CD14-positive monocyte (primary cell): ENCODE measurements at regions not wholly inside any gene's neighbourhood (a gene's known extent, or its start where the extent isn't known, plus 50 kb on each side); places are given as distances from the start of the nearest gene placed in this dataset.
A peak's percentile ranks its signal among the peaks of the same experiment; 100 is the strongest.

Experiments used
- DNase-seq, 3 donors: peaks; one replicate each; pipeline ENCODE4 v3.0.0-alpha.2; 2011 to 2022
- H2AFZ ChIP-seq: 2 replicates; pipeline ENCODE4 v1.6.0; 2012; ENCODE audit warnings: mild to moderate bottlenecking, low read depth, low read length, inconsistent platforms; ENCODE audit not compliant: insufficient read depth, poor library complexity, severe bottlenecking
- H3K27ac ChIP-seq, 2 donors: 1 replicate in 1 of 2; 2 replicates in 1 of 2; pipeline ENCODE4 v1.5.1; 2012 to 2013; ENCODE audit warnings: low read length in 2 of 2, control low read depth in 1 of 2, inconsistent platforms in 1 of 2, low read depth in 1 of 2, mild to moderate bottlenecking in 1 of 2
- H3K27me3 ChIP-seq, 2 donors: one replicate each; pipeline versions ENCODE4 v1.6.0 to v1.6.1; 2011 to 2013; ENCODE audit warnings: low read length in 2 of 2; ENCODE audit not compliant: control insufficient read depth in 2 of 2, insufficient read depth in 2 of 2
- H3K36me3 ChIP-seq, 2 donors: replicated peaks in 1 of 2; 1 replicate in 1 of 2; 2 replicates in 1 of 2; pipeline versions ENCODE4 v1.5.1 to v1.6.1; 2012 to 2013; ENCODE audit warnings: low read length in 2 of 2, control low read depth in 1 of 2, inconsistent platforms in 1 of 2, mild to moderate bottlenecking in 1 of 2; ENCODE audit not compliant: insufficient read depth in 2 of 2, control insufficient read depth in 1 of 2
- H3K4me1 ChIP-seq, 2 donors: 1 replicate in 1 of 2; 2 replicates in 1 of 2; pipeline versions ENCODE4 v1.5.1 to v1.6.1; 2012 to 2013; ENCODE audit warnings: low read length in 2 of 2, control low read depth in 1 of 2, inconsistent platforms in 1 of 2, mild to moderate bottlenecking in 1 of 2, moderate library complexity in 1 of 2; ENCODE audit not compliant: insufficient read depth in 2 of 2, control insufficient read depth in 1 of 2
- H3K4me2 ChIP-seq: replicated peaks from 2 replicates; pipeline ENCODE3; 2012; ENCODE audit warnings: low read length, moderate library complexity, mild to moderate bottlenecking; ENCODE audit not compliant: poor library complexity, severe bottlenecking; ENCODE audit errors: extremely low read depth
- H3K4me3 ChIP-seq, 3 experiments: fragments of 200-600 bp in 1 of 3; sonication (generic) in 1 of 3; replicated peaks in 1 of 3; 1 replicate in 2 of 3; 2 replicates in 1 of 3; pipeline ENCODE4 v1.5.1; 2011 to 2013; ENCODE audit warnings: low read length in 3 of 3, mild to moderate bottlenecking in 3 of 3, control low read depth in 2 of 3, low read depth in 2 of 3, inconsistent platforms in 1 of 3, moderate library complexity in 1 of 3
- H3K79me2 ChIP-seq: 2 replicates; pipeline ENCODE4 v1.6.0; 2012; ENCODE audit warnings: mild to moderate bottlenecking, control low read depth, inconsistent platforms, low read length, moderate library complexity; ENCODE audit not compliant: insufficient read depth
- H3K9ac ChIP-seq: 2 replicates; pipeline ENCODE4 v1.6.0; 2017; ENCODE audit warnings: low read length, mild to moderate bottlenecking; ENCODE audit not compliant: insufficient read depth, poor library complexity, severe bottlenecking
- H3K9me3 ChIP-seq, 2 donors: replicated peaks in 1 of 2; 1 replicate in 1 of 2; 2 replicates in 1 of 2; pipeline versions ENCODE4 v1.5.1 to v1.6.1; 2012 to 2013; ENCODE audit warnings: low read length in 2 of 2, control low read depth in 1 of 2; ENCODE audit not compliant: control insufficient read depth in 1 of 2, insufficient read depth in 1 of 2
- H4K20me1 ChIP-seq: 2 replicates; pipeline ENCODE4 v1.6.0; 2012; ENCODE audit warnings: mild to moderate bottlenecking, low read length, control low read depth, moderate library complexity; ENCODE audit not compliant: insufficient read depth
- H3K27ac Mint-ChIP-seq, 7 donors: one replicate each; pipeline ENCODE4 v1.8.0; 2020; ENCODE audit warnings: mild to moderate bottlenecking in 7 of 7, mixed read lengths in 7 of 7, moderate library complexity in 6 of 7, inconsistent platforms in 2 of 7
- H3K27me3 Mint-ChIP-seq, 3 donors: one replicate each; pipeline ENCODE4 v1.8.0; 2021 to 2022; ENCODE audit warnings: low read depth in 3 of 3, mild to moderate bottlenecking in 3 of 3, mixed read lengths in 3 of 3, moderate library complexity in 3 of 3, inconsistent platforms in 1 of 3
- H3K36me3 Mint-ChIP-seq, 2 donors: one replicate each; pipeline ENCODE4 v1.8.0; 2020; ENCODE audit warnings: mixed read lengths in 2 of 2, inconsistent platforms in 1 of 2, mild to moderate bottlenecking in 1 of 2
- H3K4me1 Mint-ChIP-seq: one replicate; pipeline ENCODE4 v1.8.0; 2020; ENCODE audit warnings: mild to moderate bottlenecking, mixed read lengths
- H3K4me3 Mint-ChIP-seq, 2 donors: one replicate each; pipeline ENCODE4 v1.8.0; 2020; ENCODE audit warnings: mild to moderate bottlenecking in 2 of 2, mixed read lengths in 2 of 2, moderate library complexity in 1 of 2
- H3K9me3 Mint-ChIP-seq, 7 donors: one replicate each; pipeline ENCODE4 v1.8.0; 2020 to 2022; ENCODE audit warnings: mixed read lengths in 7 of 7, mild to moderate bottlenecking in 6 of 7, moderate library complexity in 6 of 7, inconsistent platforms in 2 of 7
- WGBS: methylation state at CpG from one replicate; pipeline ENCODE4 v1.1.5; 2013; ENCODE audit warnings: missing lambda C conversion rate; ENCODE audit not compliant: insufficient coverage; 5-methylcytosine and 5-hydroxymethylcytosine counted together
- intact Hi-C, 2 donors: fragments of 100-400 bp; cut with micrococcal nuclease; formaldehyde crosslinking; loops; one replicate each; pipeline versions ENCODE4 v1.15.0 to v1.15.1; 2023
- TF ChIP-seq, protein P1 (sequence below): fragments of 200-600 bp; IDR thresholded peaks from one replicate; pipeline ENCODE4 v1.8.0; 2022; ENCODE audit warnings: antibody characterized with exemption, mild to moderate bottlenecking

DNA sequence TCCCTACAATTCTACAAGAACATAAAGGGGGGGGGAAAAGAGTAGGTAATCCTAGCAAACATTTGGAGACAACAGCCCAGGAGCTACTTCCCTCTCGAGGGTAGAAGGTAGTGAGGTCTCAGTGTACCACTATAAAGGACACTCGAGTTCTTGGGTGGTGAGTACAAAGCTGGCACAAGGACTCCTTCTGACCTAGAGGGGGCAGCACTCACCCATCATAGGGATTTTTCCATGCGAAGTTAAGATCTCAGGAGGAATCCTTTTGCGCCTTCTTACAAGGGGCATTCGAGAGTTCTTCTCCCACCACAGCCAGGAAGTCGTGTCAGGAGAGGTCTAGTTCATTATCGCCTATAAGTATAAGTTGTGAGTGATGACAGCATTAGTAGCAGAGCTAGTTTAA is 200.2 kb upstream of the RBM19 start:
- H3K36me3 ChIP-seq: no peaks in the 10 kb centered on the region
- H3K4me1 ChIP-seq: no peaks in the 10 kb centered on the region
- no peak overlapping the region for H3K4me3 Mint-ChIP-seq
- no CpG with 5 or more reads among the region's 7 CpGs for WGBS
- no peaks in the 10 kb centered on the region for H4K20me1 ChIP-seq
- TF ChIP-seq, protein P1, sequence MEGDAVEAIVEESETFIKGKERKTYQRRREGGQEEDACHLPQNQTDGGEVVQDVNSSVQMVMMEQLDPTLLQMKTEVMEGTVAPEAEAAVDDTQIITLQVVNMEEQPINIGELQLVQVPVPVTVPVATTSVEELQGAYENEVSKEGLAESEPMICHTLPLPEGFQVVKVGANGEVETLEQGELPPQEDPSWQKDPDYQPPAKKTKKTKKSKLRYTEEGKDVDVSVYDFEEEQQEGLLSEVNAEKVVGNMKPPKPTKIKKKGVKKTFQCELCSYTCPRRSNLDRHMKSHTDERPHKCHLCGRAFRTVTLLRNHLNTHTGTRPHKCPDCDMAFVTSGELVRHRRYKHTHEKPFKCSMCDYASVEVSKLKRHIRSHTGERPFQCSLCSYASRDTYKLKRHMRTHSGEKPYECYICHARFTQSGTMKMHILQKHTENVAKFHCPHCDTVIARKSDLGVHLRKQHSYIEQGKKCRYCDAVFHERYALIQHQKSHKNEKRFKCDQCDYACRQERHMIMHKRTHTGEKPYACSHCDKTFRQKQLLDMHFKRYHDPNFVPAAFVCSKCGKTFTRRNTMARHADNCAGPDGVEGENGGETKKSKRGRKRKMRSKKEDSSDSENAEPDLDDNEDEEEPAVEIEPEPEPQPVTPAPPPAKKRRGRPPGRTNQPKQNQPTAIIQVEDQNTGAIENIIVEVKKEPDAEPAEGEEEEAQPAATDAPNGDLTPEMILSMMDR: peak; percentile 10
- peaks cover 0 to 2% (median 0%) of the 10 kb centered on the region in 7 donors for H3K9me3 Mint-ChIP-seq
- no peak overlapping the region for H3K27ac Mint-ChIP-seq
- intact Hi-C loops: no loop called here
- no peak overlapping the region for H3K27ac ChIP-seq
- no peaks in the 10 kb centered on the region for H3K27me3 ChIP-seq
- no peaks in the 10 kb centered on the region for H3K9me3 ChIP-seq
- H3K36me3 Mint-ChIP-seq: no peaks in the 10 kb centered on the region
- no peaks in the 10 kb centered on the region for H3K4me1 Mint-ChIP-seq
- no peak overlapping the region for H2AFZ ChIP-seq
- H3K4me2 ChIP-seq: no peak overlapping the region
- no peak overlapping the region for H3K9ac ChIP-seq
- H3K27me3 Mint-ChIP-seq: peaks cover 2 to 4% (median 2%) of the 10 kb centered on the region in 3 donors
- no peak for DNase-seq
- no peaks in the 10 kb centered on the region for H3K79me2 ChIP-seq
- no peak overlapping the region for H3K4me3 ChIP-seq

DNA sequence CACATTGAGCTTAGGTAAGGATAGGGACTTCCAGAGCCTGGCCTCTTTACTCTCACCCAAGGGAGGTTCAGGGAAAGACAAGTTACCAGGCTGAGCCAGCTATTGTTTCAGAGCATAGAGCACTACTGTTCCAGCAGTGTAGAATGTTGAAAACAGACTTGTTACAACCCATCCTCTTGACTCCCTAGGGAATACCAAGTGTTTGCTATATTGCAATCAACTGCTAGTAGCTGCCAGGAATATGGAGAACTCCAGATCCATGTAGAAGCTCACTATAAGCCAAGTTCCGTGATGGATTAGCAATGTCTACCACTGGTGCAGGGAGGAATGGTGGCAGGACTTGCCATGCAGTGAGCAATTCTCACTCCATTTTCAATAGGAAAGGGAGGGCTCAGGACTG is 199.8 kb upstream of the RBM19 start:
- Histone ChIP-seq H3K9me3 (no peaks in the 10 kb centered on the region), H2AFZ (no peak overlapping the region), H3K9ac (no peak overlapping the region), H3K4me3 (no peak overlapping the region), H3K4me2 (no peak overlapping the region), H3K36me3 (no peaks in the 10 kb centered on the region), H3K79me2 (no peaks in the 10 kb centered on the region), H3K27me3 (no peaks in the 10 kb centered on the region), H3K4me1 (no peaks in the 10 kb centered on the region), H3K27ac (no peak overlapping the region), H4K20me1 (no peaks in the 10 kb centered on the region)
- Mint-ChIP-seq H3K36me3 (no peaks in the 10 kb centered on the region), H3K4me1 (no peaks in the 10 kb centered on the region), H3K27ac (no peak overlapping the region), H3K27me3 (peaks cover 2 to 4% (median 2%) of the 10 kb centered on the region in 3 donors), H3K4me3 (peak overlapping the region in 1 of 2 donors; percentile 18), H3K9me3 (peaks cover 0 to 2% (median 0%) of the 10 kb centered on the region in 7 donors)
- intact Hi-C loops: no loop called here
- WGBS: 100% methylated on average over 1 of the region's 1 CpG
- TF ChIP-seq, protein P1: no peak
- DNase-seq: no peak
